KG1 (cell line): ENCODE measurements at regions not wholly inside any gene's neighbourhood (a gene's known extent, or its start where the extent isn't known, plus 50 kb on each side); places are given as distances from the start of the nearest gene placed in this dataset.

Experiments
- DNase-seq: peaks from one replicate; lab custom pipeline; 2025; lab: John Stamatoyannopoulos, UW

DNA sequence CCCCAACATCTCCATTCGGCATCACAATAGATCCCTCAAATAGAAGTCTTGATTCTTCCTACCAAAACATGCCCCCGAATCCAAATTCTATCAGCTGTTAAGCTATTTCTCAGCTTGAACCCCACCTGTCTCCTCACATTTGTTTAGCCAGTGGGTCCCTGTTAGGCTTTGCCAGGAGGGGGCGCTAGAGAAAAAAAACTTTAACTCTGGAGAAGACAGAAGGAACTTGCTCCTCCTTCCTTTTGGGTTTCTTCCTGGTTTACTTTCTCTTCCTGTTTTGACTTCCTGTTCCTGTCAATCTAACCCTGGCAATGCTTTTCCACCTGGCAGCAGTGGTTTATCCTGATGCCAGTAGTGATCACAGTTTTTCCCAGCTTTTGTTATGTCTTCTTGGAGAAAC is 95.6 kb upstream of the KCNK1 start:
- DNase-seq: no peak

GRCh38 chr1:233520261-233521191 is 93.4 kb upstream of the KCNK1 start:
- no peak for DNase-seq

GRCh38 chr1:233523047-233523446 is 90.9 kb upstream of the KCNK1 start:
- DNase-seq: no peak

- DNase-seq: no peak
These were observed 86.1 kb upstream of the KCNK1 start for GRCh38 chr1:233527818-233528217.

DNA sequence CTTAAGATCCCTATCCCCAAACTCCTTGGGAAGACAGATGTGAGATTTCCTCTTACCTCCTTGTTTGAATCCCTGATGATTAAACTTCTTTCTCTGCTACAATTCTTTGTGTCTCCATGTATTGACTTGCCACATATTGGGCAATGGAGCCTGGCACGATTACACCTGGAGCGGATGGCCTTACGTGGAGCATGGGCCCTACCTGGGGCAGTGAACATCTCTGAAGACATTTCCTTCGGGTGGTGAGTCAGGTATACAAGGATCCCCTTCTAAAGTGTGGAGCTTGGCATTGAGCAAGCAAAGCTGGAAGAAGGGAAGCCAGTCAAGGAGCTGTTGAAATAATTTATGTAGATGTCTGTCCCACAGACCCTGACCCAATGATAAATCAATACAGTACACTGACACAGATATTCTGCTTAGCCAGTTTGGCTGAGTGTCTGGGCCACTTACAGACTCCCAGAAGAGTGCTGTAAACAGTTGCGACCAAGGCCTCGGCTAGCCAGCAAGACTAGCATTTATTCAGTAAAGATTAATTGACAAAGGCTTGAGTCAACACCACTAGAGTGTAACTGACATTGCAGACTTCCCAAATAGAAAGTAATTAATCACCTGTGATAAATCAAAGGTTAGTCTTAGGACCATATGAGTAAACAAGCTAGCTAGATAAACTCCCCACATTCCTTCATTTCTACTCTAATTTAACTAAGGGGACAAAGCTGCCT is 83.1 kb upstream of the KCNK1 start:
- no peak for DNase-seq

GRCh38 chr1:233540816-233541215 is 73.1 kb upstream of the KCNK1 start:
- DNase-seq: no peak

DNA sequence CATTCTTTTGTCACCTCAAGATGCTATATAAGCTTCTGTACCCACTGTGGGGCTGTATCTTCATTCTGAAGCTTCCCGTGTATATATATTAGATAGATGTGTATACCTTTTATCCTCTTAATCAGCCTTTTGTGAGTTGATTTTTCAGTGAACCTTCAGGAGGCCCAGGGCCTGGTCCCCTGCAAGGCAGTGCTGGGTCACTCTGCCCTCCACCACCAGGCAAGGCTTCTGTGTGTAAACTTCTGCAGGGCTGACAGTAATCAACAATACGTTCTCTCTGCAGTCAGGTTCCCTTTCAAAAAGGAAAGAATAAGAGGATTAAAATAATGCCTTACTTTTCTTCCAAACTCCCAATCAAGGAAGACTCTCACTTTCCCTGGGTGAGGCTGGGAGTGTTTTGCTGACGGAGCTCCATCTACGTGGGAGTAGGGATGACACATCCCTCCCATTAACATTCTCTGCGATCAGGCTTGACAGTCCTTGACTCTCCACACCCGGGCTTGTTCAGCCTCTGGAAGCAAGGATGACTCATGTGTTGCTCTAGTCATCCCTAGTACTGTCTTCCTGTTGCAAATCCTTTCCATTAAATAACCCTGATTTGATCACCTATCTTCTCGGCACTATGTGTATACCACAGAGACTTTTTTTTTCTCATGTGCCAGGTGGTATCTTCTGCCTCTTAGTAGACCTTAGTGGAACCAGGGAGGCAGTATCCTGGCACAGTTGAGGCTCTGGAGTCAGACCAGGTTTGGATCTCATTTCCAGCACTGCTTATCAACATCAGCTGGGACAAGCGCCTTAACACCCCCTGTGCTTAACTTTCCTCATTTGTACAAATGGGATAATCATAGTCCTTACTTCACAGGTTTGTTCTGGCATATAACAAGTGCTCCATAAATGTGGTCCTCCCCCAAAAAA is 70.3 kb upstream of the KCNK1 start:
- DNase-seq: no peak

GRCh38 chr1:233544304-233544703 is 69.6 kb upstream of the KCNK1 start:
- DNase-seq: no peak

GRCh38 chr1:233547726-233548125 is 66.2 kb upstream of the KCNK1 start:
- DNase-seq: no peak

GRCh38 chr1:233549404-233549803 is 64.5 kb upstream of the KCNK1 start:
- DNase-seq: no peak

- DNase-seq: no peak
These were observed 64.0 kb upstream of the KCNK1 start for GRCh38 chr1:233549917-233550316.

DNA sequence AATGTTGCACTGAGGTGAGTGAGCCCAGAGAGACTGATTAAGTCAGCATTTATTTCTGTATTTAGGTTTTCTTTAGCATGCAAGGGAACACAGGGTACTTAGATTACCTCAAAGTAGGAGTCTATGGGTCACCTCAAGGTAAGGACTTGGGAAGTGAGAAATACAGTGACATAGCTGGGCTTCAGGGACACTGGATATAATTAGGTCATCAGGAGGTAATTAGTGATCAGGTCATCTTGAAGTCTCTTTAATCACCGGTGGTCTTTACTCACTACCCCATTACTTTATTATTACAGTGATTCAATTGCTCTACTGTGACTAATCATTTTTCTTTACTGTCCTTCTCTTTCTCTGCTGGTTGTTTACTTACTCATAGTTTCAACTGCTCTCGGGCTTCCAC is 59.9 kb upstream of the KCNK1 start:
- no peak for DNase-seq

DNA sequence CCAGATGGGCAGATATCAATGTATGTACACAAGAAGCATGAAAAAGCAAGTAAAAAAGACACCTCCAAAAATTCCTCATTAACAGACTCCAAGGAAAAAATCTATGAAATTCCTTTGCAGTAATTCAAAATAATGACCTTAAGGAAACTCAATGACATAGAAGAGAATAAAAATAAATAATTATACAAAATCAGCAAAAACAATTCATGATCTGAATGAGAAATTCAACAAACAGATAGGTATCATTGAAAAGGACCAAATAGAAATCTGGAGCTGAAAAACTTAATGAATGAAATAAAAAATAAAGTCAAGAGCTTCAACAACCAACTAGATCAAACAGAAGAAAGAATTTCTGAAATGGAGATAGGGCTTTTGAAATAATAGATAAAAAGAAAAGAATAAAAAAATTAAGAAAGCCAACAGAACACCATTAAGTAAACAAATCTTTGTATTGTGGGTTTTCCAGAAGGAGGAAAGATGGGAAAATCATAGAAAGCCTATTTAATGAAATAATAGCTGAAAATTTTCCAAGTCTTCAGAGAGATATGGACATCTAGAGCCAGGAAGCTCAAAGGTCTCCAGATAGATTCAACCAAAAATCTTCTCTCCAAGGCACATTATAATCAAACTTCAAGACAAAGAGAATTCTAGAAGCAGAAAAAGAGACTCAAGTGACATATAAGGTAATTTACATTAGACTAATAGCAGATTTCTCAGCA is 52.0 kb upstream of the KCNK1 start:
- DNase-seq: no peak
